MM.1S (cell line): ENCODE measurements at regions not wholly inside any gene's neighbourhood (a gene's known extent, or its start where the extent isn't known, plus 50 kb on each side); places are given as distances from the start of the nearest gene placed in this dataset.

ENCODE experiments used
- CTCF ChIP-seq: fragments of 300-600 bp; sonication (generic); IDR thresholded peaks from 2 replicates; pipeline ENCODE4 v1.5.1; 2016; ENCODE audit warnings: antibody characterized with exemption, low read length, mixed read lengths
- EZH2 ChIP-seq: fragments of 300-600 bp; sonication (generic); optimal IDR thresholded peaks from 2 replicates; pipeline ENCODE3; 2017; ENCODE audit warnings: low read depth, mild to moderate bottlenecking, antibody characterized with exemption, low read length, mixed read lengths
- EZH2phosphoT487 ChIP-seq: fragments of 300-600 bp; sonication (generic); IDR thresholded peaks from 2 replicates; pipeline ENCODE4 v1.6.1; 2018; ENCODE audit warnings: antibody characterized with exemption, low read length

- TF ChIP-seq CTCF (no peak), EZH2 (no peak), EZH2phosphoT487 (no peak)
Measured at GRCh38 chr17:13199425-13199824, 181.6 kb upstream of the ELAC2 start.
